BJ (cell line): ENCODE measurements at regions not wholly inside any gene's neighbourhood (a gene's known extent, or its start where the extent isn't known, plus 50 kb on each side); places are given as distances from the start of the nearest gene placed in this dataset.
A peak's percentile ranks its signal among the peaks of the same experiment; 100 is the strongest.

Experiments
- CTCF ChIA-PET: fragments of 350-600 bp; formaldehyde crosslinking; extraction: SDS; loops from one replicate; lab custom pipeline; 2021; ENCODE audit warnings: antibody characterized with exemption, inconsistent platforms; lab: Yijun Ruan, JAX
- POLR2A ChIA-PET: fragments of 300-600 bp; sonication (Branson Sonifier 250); formaldehyde crosslinking; extraction: SDS; loops from one replicate; lab custom pipeline; 2021; ENCODE audit warnings: antibody characterized with exemption; lab: Charles Lee
- DNase-seq: peaks from one replicate; pipeline ENCODE4 v3.0.0-alpha.2; 2011; ENCODE audit warnings: low read depth
- H3K27me3 ChIP-seq: 2 replicates; pipeline ENCODE4 v1.6.0; 2011; ENCODE audit warnings: low read length; ENCODE audit not compliant: control insufficient read depth, insufficient read depth
- H3K36me3 ChIP-seq: 2 replicates; pipeline ENCODE4 v1.5.1; 2011; ENCODE audit warnings: low read length; ENCODE audit not compliant: control insufficient read depth, insufficient read depth
- H3K4me3 ChIP-seq: 2 replicates; pipeline ENCODE4 v1.5.1; 2011; ENCODE audit warnings: low read depth, mild to moderate bottlenecking, control low read depth, low read length
- TF ChIP-seq, protein P1 (sequence below): IDR thresholded peaks from 2 replicates; pipeline ENCODE4 v1.5.1; 2011; ENCODE audit warnings: low read depth, mild to moderate bottlenecking, control low read depth, inconsistent platforms, low read length, moderate library complexity; ENCODE audit not compliant: insufficient read depth

- Histone ChIP-seq H3K4me3 (no peak overlapping the region), H3K27me3 (no peaks in the 10 kb centered on the region), H3K36me3 (no peaks in the 10 kb centered on the region)
- TF ChIP-seq, protein P1, sequence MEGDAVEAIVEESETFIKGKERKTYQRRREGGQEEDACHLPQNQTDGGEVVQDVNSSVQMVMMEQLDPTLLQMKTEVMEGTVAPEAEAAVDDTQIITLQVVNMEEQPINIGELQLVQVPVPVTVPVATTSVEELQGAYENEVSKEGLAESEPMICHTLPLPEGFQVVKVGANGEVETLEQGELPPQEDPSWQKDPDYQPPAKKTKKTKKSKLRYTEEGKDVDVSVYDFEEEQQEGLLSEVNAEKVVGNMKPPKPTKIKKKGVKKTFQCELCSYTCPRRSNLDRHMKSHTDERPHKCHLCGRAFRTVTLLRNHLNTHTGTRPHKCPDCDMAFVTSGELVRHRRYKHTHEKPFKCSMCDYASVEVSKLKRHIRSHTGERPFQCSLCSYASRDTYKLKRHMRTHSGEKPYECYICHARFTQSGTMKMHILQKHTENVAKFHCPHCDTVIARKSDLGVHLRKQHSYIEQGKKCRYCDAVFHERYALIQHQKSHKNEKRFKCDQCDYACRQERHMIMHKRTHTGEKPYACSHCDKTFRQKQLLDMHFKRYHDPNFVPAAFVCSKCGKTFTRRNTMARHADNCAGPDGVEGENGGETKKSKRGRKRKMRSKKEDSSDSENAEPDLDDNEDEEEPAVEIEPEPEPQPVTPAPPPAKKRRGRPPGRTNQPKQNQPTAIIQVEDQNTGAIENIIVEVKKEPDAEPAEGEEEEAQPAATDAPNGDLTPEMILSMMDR = no peak
- POLR2A ChIA-PET = interaction anchor here (1.0 kb wide), 1 partner anchor 20 kb away, joined by 4 read pairs; no protein-coding TSS in a partner anchor
- CTCF ChIA-PET = interaction anchor here (0.9 to 1.5 kb wide), 6 partner anchors 8 to 177 kb away, joined by 3 to 6 read pairs (median 4); no protein-coding TSS in a partner anchor
- DNase-seq = no peak
These were observed 94.3 kb downstream of the CEBPB start for GRCh38 chr20:50284811-50285375.

GRCh38 chr20:50285376-50286173 is 94.9 kb downstream of the CEBPB start:
- no peak overlapping the region for H3K4me3 ChIP-seq
- POLR2A ChIA-PET = interaction anchor here (1.0 kb wide), 1 partner anchor 19 kb away, joined by 4 read pairs; no protein-coding TSS in a partner anchor
- H3K36me3 ChIP-seq = no peaks in the 10 kb centered on the region
- TF ChIP-seq, protein P1 = peak; percentile 33
- H3K27me3 ChIP-seq = no peaks in the 10 kb centered on the region
- CTCF ChIA-PET = interaction anchor here (0.9 to 1.5 kb wide), 7 partner anchors 9 to 176 kb away, joined by 3 to 6 read pairs (median 4); no protein-coding TSS in a partner anchor
- peak; percentile 83 for DNase-seq

GRCh38 chr20:50286174-50286511 is 95.5 kb downstream of the CEBPB start:
- Histone ChIP-seq H3K27me3 (no peaks in the 10 kb centered on the region), H3K4me3 (no peak overlapping the region), H3K36me3 (no peaks in the 10 kb centered on the region)
- TF ChIP-seq, protein P1 = no peak
- DNase-seq = no peak
- CTCF ChIA-PET = interaction anchor here (1.0 to 1.9 kb wide), 6 partner anchors 12 to 176 kb away, joined by 3 to 6 read pairs (median 5); no protein-coding TSS in a partner anchor
- POLR2A ChIA-PET = no interaction called here

DNA sequence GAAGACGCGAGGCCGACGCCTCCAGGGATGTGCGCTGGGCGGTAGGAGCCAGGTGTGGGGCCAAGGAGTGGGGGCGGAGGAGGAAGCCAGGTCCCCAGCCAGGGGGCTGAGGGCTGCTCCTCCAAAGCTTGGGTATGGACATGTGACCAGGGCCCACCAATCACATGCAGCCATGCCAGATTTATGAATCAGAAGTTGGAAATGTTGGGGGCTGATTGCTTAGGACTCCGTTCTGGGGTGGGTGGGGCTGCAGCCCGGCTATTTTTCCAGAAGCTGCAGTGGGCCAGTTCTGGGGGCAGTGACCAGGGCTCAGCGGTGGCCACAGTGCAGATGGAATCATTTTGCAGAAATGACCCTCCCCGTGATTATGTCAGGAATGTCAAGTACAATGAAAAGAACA is 96.0 kb downstream of the CEBPB start:
- POLR2A ChIA-PET = no interaction called here

More for the DNA sequence above, 96.0 kb downstream of the CEBPB start:
- CTCF ChIA-PET = interaction anchor here (0.6 to 1.9 kb wide), 5 partner anchors 11 to 172 kb away, joined by 3 to 6 read pairs (median 4); no protein-coding TSS in a partner anchor
- Histone ChIP-seq H3K27me3 (no peaks in the 10 kb centered on the region), H3K4me3 (no peak overlapping the region), H3K36me3 (no peaks in the 10 kb centered on the region)
- TF ChIP-seq, protein P1 = no peak
- peak; percentile 71 for DNase-seq
